Aorta (tissue), 5 donors: ENCODE measurements at regions not wholly inside any gene's neighbourhood (a gene's known extent, or its start where the extent isn't known, plus 50 kb on each side); places are given as distances from the start of the nearest gene placed in this dataset.
"Not testable (repeated sequence)": the region's sequence is repeated elsewhere in the genome, so short reads cannot be mapped to it uniquely, and the experiment has no call there.

ENCODE experiments used
- ATAC-seq: fragments of 200-7000 bp; cut with Tn5 transposase; one replicate; pipeline ENCODE4 v1.9.1; 2022; ENCODE audit warnings: moderate library complexity; ENCODE audit not compliant: low FRiP score
- DNase-seq, 2 donors: peaks; one replicate each; pipeline ENCODE4 v3.0.0-alpha.2; 2020
- H3K27ac ChIP-seq, 2 donors: one replicate each; pipeline ENCODE4 v1.5.1; 2013; ENCODE audit warnings: low read length in 2 of 2, mild to moderate bottlenecking in 2 of 2, moderate library complexity in 2 of 2, control low read depth in 1 of 2, inconsistent platforms in 1 of 2, low read depth in 1 of 2
- H3K27me3 ChIP-seq, 2 donors: one replicate each; pipeline ENCODE4 v1.6.1; 2013; ENCODE audit warnings: control low read depth in 1 of 2, low read length in 1 of 2, mild to moderate bottlenecking in 1 of 2, moderate library complexity in 1 of 2; ENCODE audit not compliant: insufficient read depth in 2 of 2, control insufficient read depth in 1 of 2
- H3K36me3 ChIP-seq, 2 donors: one replicate each; pipeline ENCODE4 v1.6.1; 2013; ENCODE audit warnings: control low read depth in 1 of 2, low read length in 1 of 2, mild to moderate bottlenecking in 1 of 2; ENCODE audit not compliant: insufficient read depth in 2 of 2, control insufficient read depth in 1 of 2
- H3K4me1 ChIP-seq, 2 donors: one replicate each; pipeline ENCODE4 v1.6.1; 2013; ENCODE audit warnings: low read length in 2 of 2, control low read depth in 1 of 2, mild to moderate bottlenecking in 1 of 2, moderate library complexity in 1 of 2; ENCODE audit not compliant: insufficient read depth in 2 of 2, control insufficient read depth in 1 of 2
- H3K4me3 ChIP-seq, 2 donors: one replicate each; pipeline ENCODE4 v1.5.1; 2013; ENCODE audit warnings: low read length in 2 of 2, control low read depth in 1 of 2, mild to moderate bottlenecking in 1 of 2
- H3K9me3 ChIP-seq: one replicate; pipeline ENCODE4 v1.6.1; 2013; ENCODE audit warnings: mild to moderate bottlenecking, low read length; ENCODE audit not compliant: control insufficient read depth
- WGBS, 2 donors: extraction: QIAGEN DNeasy Blood & Tissue Kit; methylation state at CpG; one replicate each; pipeline ENCODE4 v1.1.7; 2013; 5-methylcytosine and 5-hydroxymethylcytosine counted together
- intact Hi-C, 2 donors: fragments of 100-400 bp; cut with DNase I; formaldehyde crosslinking; loops; one replicate each; pipeline versions ENCODE4 v1.14.2 to v1.15.0; 2022
- donor health status: healthy with polysubstance abuse.
- donor health status: Bipolar disorder and iron deficiency.
- donor health status: DM: no; HTN: no; CAD: no.
- donor health status: DM: no; HTN: no; CAD: no.
- donor health status: DM: yes; HTN: yes; CAD: no.

DNA sequence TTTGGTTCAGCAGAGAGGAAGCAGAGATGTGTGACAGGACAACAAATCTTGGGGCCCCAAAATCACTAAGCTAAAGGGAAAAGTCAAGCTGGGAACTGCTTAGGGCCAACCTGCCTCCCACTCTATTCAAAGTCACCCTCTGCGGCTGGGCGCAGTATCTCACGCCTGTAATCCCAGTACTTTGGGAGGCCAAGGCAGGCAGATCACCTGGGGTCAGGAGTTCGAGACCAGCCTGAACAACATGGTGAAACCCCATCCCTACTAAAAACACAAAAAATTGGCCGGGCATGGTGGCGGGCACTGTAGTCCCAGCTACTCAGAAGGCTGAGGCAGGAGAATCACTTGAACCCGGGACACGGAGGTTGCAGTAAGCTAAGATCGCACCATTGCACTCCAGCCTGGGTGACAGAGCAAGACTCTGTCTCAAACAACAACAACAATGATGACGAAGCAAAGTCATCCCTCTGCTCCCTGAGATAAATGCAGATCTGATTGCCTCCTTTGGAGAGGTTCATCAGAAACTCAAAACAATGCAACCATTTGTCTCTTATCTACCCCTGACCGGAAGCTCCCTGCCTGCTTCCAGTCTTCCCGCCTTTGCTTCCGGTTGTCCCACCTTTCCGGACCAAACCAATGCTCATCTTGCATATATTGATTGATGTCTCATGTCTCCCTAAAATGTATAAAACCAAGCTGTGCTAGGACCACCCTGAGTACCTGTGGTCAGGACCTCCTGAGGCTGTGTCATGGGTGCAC is 136.4 kb upstream of the AFDN start:
- H3K36me3 ChIP-seq, H3K4me1 ChIP-seq, H3K4me3 ChIP-seq, H3K9me3 ChIP-seq, intact Hi-C loops, H3K27me3 ChIP-seq, ATAC-seq, H3K27ac ChIP-seq: not testable (repeated sequence)
- peak in 1 of 2 donors; percentile 18 for DNase-seq
- WGBS, 2 donors: 96 to 97% methylated on average over 14 of the region's 14 CpGs

DNA sequence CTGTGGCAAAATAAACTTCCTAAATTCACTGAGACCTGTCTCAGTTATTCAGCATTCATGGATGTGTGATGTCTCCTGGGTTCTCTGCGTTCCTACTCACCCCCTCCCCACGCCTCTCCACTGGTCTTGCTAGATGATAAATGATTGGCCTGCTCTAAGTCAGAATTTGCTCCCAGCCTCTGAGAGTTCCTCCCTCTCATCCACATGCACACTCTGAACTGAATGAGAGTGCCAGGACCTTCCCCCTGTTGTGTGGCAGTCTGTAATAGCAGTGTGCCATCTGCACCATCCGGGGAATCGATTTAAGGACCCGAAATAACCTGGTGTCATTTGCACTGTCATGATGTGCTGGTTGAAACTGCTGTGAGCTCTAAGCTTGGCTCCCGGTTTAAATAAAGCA is 135.8 kb upstream of the AFDN start:
- Histone ChIP-seq H3K9me3 (no peaks in the 10 kb centered on the region), H3K27ac (no peak overlapping the region), H3K4me1 (no peaks in the 10 kb centered on the region), H3K4me3 (no peak overlapping the region), H3K36me3 (no peaks in the 10 kb centered on the region), H3K27me3 (no peaks in the 10 kb centered on the region)
- WGBS, 2 donors: 89 to 92% methylated on average over 6 of the region's 6 CpGs
- ATAC-seq (no peak), DNase-seq (no peak)
- intact Hi-C loops: no loop called here

DNA sequence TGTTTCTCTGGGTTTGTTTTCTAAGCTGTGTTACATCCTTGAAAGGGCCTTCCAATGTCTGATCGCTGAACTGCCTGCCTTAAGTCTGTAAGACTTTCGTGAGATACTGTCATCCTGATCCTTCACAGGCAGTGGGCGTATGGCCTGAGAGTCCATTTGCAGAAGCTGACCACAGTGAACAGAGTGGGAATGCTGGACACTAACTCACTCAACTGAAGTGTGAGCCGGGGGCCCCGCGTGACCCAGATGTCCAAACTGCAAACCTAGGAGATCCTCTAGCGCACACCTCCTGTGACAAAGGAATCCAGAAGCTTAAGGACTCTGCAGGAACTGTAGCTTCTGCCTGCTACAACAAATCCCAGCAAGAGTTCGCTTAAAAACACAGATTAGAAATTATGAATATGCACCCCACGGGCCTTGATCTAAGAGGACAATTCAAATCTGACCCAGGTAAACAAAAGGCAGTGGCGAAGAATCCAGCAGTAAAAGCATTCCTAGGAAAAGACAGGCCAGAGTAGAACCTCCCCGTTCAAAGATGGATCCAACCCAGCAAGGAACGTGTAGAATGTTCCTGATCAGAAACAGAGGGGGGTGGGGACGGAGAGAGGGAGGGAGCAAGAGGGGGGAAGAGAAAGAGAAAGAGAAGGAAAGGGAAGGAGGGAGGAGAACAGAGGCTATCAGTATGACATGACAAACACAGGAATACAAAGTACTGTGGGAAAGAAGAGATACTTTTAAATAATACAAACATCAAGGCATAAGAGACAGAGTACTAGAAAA is 135.0 kb upstream of the AFDN start:
- Histone ChIP-seq H3K27ac (no peak overlapping the region), H3K27me3 (no peaks in the 10 kb centered on the region), H3K4me3 (no peak overlapping the region), H3K4me1 (no peaks in the 10 kb centered on the region), H3K36me3 (no peaks in the 10 kb centered on the region), H3K9me3 (no peaks in the 10 kb centered on the region)
- no peak for DNase-seq
- intact Hi-C loops: no loop called here
- no peak for ATAC-seq
- WGBS, 2 donors: 90 to 91% methylated on average over 13 of the region's 13 CpGs

DNA sequence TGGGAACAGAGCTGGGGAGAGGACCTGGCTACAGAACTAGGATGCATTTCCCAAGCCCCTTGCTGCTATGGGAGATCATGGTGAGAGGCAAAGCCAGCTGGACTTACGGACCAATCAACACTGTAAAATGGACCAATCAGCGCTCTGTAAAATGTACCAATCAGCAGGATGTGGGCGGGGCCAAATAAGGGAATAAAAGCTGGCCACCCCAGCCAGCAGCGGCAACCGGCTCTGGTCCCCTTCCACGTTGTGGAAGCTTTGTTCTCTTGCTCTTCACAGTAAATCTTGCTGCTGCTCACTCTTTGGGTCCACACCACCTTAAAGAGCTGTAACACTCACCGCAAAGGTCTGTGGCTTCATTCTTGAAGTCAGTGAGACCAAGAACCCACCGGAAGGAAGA is 133.2 kb upstream of the AFDN start:
- H3K27me3 ChIP-seq, DNase-seq, intact Hi-C loops, H3K27ac ChIP-seq, H3K4me1 ChIP-seq, H3K9me3 ChIP-seq, H3K36me3 ChIP-seq, ATAC-seq, H3K4me3 ChIP-seq: not testable (repeated sequence)
- 96 to 97% methylated on average over 8 of the region's 8 CpGs for WGBS, 2 donors

DNA sequence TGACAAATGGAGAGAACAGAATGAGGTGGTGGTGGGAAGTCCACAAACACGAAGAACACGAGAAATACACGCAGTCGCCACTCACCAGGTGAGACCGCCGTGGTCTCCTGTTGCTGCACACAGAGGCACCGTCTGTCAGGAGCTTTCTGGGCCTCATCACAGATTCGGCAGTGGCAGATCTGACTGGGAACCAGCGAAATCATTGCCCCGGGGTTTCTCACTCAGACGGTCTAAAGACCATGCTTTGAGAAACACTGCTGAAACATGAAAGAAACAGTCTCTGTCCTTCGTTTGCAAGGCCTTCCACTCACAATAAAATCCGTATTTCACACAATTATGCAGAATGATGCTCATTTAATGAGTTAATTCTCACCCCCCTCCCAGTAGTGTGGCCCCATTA is 130.9 kb upstream of the AFDN start:
- intact Hi-C loops: no loop called here
- 96 to 97% methylated on average over 13 of the region's 13 CpGs for WGBS, 2 donors
- DNase-seq: no peak
- H3K36me3 ChIP-seq: no peaks in the 10 kb centered on the region
- ATAC-seq: no peak
- H3K27ac ChIP-seq: no peak overlapping the region
- no peaks in the 10 kb centered on the region for H3K4me1 ChIP-seq
- H3K9me3 ChIP-seq: no peaks in the 10 kb centered on the region
- no peak overlapping the region for H3K4me3 ChIP-seq
- no peaks in the 10 kb centered on the region for H3K27me3 ChIP-seq

DNA sequence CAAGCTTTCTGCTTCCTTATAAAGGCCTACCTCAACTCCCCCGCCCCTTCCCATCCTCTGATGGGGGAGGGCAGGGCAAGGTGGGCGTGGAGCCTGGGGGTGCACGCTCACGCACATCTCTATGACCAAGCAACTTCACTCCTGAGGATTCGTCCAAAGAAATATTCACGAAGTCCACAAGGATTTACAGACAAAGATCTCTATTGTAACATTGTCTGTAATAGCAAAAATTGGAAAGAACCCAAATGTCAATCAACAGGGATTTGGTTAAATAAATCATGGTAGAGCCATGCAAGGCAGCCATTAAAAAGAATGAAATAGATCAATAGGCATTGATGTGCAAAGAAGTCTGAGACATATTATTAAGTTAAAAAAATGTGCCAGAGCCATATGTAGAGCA is 130.4 kb upstream of the AFDN start:
- no peak overlapping the region for H3K4me3 ChIP-seq
- H3K27me3 ChIP-seq: no peaks in the 10 kb centered on the region
- intact Hi-C loops: no loop called here
- H3K9me3 ChIP-seq: no peaks in the 10 kb centered on the region
- no peak for ATAC-seq
- DNase-seq: no peak
- no peaks in the 10 kb centered on the region for H3K4me1 ChIP-seq
- H3K27ac ChIP-seq: no peak overlapping the region
- WGBS, 2 donors: 96% methylated on average over 6 of the region's 6 CpGs
- H3K36me3 ChIP-seq: no peaks in the 10 kb centered on the region

DNA sequence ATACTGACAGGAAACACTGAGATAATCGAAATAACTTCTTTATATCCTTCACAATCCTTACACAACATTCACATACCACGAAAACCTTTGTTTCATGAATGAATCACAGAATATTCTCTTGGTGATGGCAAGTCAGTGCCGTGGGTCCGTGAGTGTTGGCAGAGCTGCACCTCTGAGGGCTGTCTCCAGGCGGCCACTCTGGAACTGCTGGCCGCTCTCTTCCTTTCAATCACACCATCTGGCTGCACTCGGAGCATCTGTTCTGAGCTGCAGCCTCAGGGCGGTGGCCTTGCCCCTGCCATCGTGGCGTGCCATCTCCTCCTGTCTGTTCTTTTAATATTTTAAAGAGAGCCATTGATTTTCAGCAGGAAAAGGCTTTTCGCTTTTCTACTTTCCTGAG is 129.4 kb upstream of the AFDN start:
- no peaks in the 10 kb centered on the region for H3K36me3 ChIP-seq
- DNase-seq: no peak
- no peak overlapping the region for H3K4me3 ChIP-seq
- H3K27me3 ChIP-seq: no peaks in the 10 kb centered on the region
- 70 to 77% methylated on average over 11 of the region's 11 CpGs for WGBS, 2 donors
- H3K9me3 ChIP-seq: no peaks in the 10 kb centered on the region
- no peaks in the 10 kb centered on the region for H3K4me1 ChIP-seq
- H3K27ac ChIP-seq: no peak overlapping the region
- intact Hi-C loops: no loop called here
- ATAC-seq: no peak

DNA sequence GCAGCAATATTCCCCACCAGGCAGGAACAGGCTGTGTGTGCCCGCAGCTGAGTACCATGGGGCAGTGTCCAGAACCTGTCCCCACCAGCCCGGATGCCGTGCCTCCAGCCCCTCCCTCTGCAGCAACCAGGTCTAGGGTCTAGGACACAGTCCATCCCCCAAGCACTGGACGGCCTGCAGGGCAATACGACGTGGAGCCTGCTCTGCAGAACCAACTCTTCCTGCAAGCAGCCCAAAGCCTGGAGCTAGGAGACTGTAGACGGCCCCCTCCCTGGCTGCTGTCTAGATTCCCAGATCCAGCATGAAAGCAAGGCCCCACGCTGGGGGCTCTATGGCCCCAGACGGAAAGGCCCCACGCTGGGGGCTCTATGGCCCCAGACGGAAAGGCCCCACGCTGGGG is 128.2 kb upstream of the AFDN start:
- Histone ChIP-seq H3K36me3 (no peaks in the 10 kb centered on the region), H3K4me3 (no peak overlapping the region), H3K27ac (no peak overlapping the region), H3K27me3 (no peaks in the 10 kb centered on the region), H3K9me3 (no peaks in the 10 kb centered on the region), H3K4me1 (no peaks in the 10 kb centered on the region)
- 97 to 98% methylated on average over 12 of the region's 12 CpGs for WGBS, 2 donors
- no peak for DNase-seq
- peak; percentile 4 for ATAC-seq
- intact Hi-C loops: no loop called here
